ENCODE measurements at regions not wholly inside any gene's neighbourhood (a gene's known extent, or its start where the extent isn't known, plus 50 kb on each side); places are given as distances from the start of the nearest gene placed in this dataset.
A peak's percentile ranks its signal among the peaks of the same experiment; 100 is the strongest.

GRCh38 chr6:7664003-7664402, 61.9 kb upstream of the BMP6 start:
- DNase-seq (ENCODE audit: low read depth in 4 of 4, low spot score in 3 of 4) = no peak

- DNase-seq (ENCODE audit: low read depth in 4 of 4, low spot score in 3 of 4) = no peak
Measured at GRCh38 chr6:7668936-7669335, 57.0 kb upstream of the BMP6 start.

GRCh38 chr6:7669742-7670141, 56.2 kb upstream of the BMP6 start:
- DNase-seq (ENCODE audit: low read depth in 4 of 4, low spot score in 3 of 4) = no peak

GRCh38 chr6:7671076-7671475, 54.8 kb upstream of the BMP6 start:
- no peak for DNase-seq (ENCODE audit: low read depth in 4 of 4, low spot score in 3 of 4)

GRCh38 chr6:7671581-7671980, 54.3 kb upstream of the BMP6 start:
- no peak for DNase-seq (ENCODE audit: low read depth in 4 of 4, low spot score in 3 of 4)

GRCh38 chr6:7672066-7673062, 53.5 kb upstream of the BMP6 start:
- DNase-seq (ENCODE audit: low read depth in 4 of 4, low spot score in 3 of 4) = no peak

- peak in 1 of 4 donors; percentile 29 for DNase-seq (ENCODE audit: low read depth in 4 of 4, low spot score in 3 of 4)
Measured at GRCh38 chr6:7673063-7673536, 52.8 kb upstream of the BMP6 start.

- no peak for DNase-seq (ENCODE audit: low read depth in 4 of 4, low spot score in 3 of 4)
Measured at GRCh38 chr6:7674291-7674690, 51.6 kb upstream of the BMP6 start.

GRCh38 chr6:7675353-7675945, 50.5 kb upstream of the BMP6 start:
- no peak for DNase-seq (ENCODE audit: low read depth in 4 of 4, low spot score in 3 of 4)
